CD4-positive, alpha-beta T cell (primary cell): ENCODE measurements at regions not wholly inside any gene's neighbourhood (a gene's known extent, or its start where the extent isn't known, plus 50 kb on each side); places are given as distances from the start of the nearest gene placed in this dataset.

ENCODE experiments used
- ATAC-seq: fragments of 200-7000 bp; cut with Tn5 transposase; one replicate; pipeline ENCODE4 v1.10.0; 2022; ENCODE audit warnings: mild to moderate bottlenecking; ENCODE audit not compliant: poor library complexity
- CTCF ChIA-PET: fragments of 350-600 bp; sonication (Branson Sonifier 250); formaldehyde crosslinking; loops from one replicate; lab custom pipeline; 2021; ENCODE audit warnings: antibody characterized with exemption, inconsistent platforms; lab: Charles Lee
- POLR2A ChIA-PET: fragments of 350-600 bp; sonication (Branson Sonifier 250); formaldehyde crosslinking; loops from one replicate; lab custom pipeline; 2021; ENCODE audit warnings: antibody characterized with exemption, inconsistent platforms; lab: Charles Lee
- DNase-seq, 14 experiments: peaks; one replicate each; pipeline ENCODE4 v3.0.0-alpha.2; 2013 to 2020; ENCODE audit warnings: mixed read lengths in 2 of 14
- H3K27ac ChIP-seq, 2 donors: one replicate each; pipeline versions ENCODE4 v1.5.1 to v1.7.0; 2013; ENCODE audit warnings: low read length in 2 of 2, low read depth in 1 of 2, mild to moderate bottlenecking in 1 of 2
- H3K27me3 ChIP-seq, 2 experiments: 1 replicate in 1 of 2; 2 replicates in 1 of 2; pipeline versions ENCODE4 v1.6.1 to v1.7.0; 2013; ENCODE audit warnings: low read length in 2 of 2, control low read depth in 1 of 2, mild to moderate bottlenecking in 1 of 2, moderate library complexity in 1 of 2; ENCODE audit not compliant: insufficient read depth in 2 of 2, control insufficient read depth in 1 of 2
- H3K36me3 ChIP-seq: one replicate; pipeline ENCODE4 v1.6.1; 2013; ENCODE audit warnings: low read length, control low read depth; ENCODE audit not compliant: insufficient read depth
- H3K4me1 ChIP-seq: one replicate; pipeline ENCODE4 v1.6.1; 2013; ENCODE audit warnings: low read length, control low read depth; ENCODE audit not compliant: insufficient read depth
- H3K4me3 ChIP-seq: one replicate; pipeline ENCODE4 v1.5.1; 2013; ENCODE audit warnings: mild to moderate bottlenecking, low read length, moderate library complexity
- H3K9me3 ChIP-seq, 2 experiments: 1 replicate in 1 of 2; 2 replicates in 1 of 2; pipeline versions ENCODE4 v1.6.1 to v1.7.0; 2013; ENCODE audit warnings: low read length in 2 of 2, mild to moderate bottlenecking in 2 of 2, control low read depth in 1 of 2, moderate library complexity in 1 of 2; ENCODE audit not compliant: control insufficient read depth in 1 of 2, insufficient read depth in 1 of 2
- H3K27ac Mint-ChIP-seq: one replicate; pipeline ENCODE4 v1.8.0; 2020; ENCODE audit warnings: mixed read lengths
- H3K27me3 Mint-ChIP-seq: one replicate; pipeline ENCODE4 v1.8.0; 2021; ENCODE audit warnings: mixed read lengths
- H3K36me3 Mint-ChIP-seq: one replicate; pipeline ENCODE4 v1.8.0; 2021; ENCODE audit warnings: low read depth, mixed read lengths
- H3K4me1 Mint-ChIP-seq: one replicate; pipeline ENCODE4 v1.8.0; 2021; ENCODE audit warnings: low read depth, mixed read lengths
- H3K4me3 Mint-ChIP-seq: one replicate; pipeline ENCODE4 v1.8.0; 2020; ENCODE audit warnings: mild to moderate bottlenecking, mixed read lengths
- H3K9me3 Mint-ChIP-seq: one replicate; pipeline ENCODE4 v1.8.0; 2020; ENCODE audit warnings: mixed read lengths
- CTCF ChIP-seq: fragments of 200-600 bp; IDR thresholded peaks from one replicate; pipeline ENCODE4 v1.8.0; 2022; ENCODE audit warnings: antibody characterized with exemption, mild to moderate bottlenecking
- intact Hi-C, 2 experiments: fragments of 100-400 bp; cut with DNase I in 1 of 2; cut with micrococcal nuclease in 1 of 2; formaldehyde crosslinking; loops; one replicate each; pipeline versions ENCODE4 v1.15.1 to v1.9.0; 2023 to 2025; cut with DNase I, micrococcal nuclease

GRCh38 chr6:24009319-24009718 is 116.7 kb upstream of the NRSN1 start:
- ATAC-seq (no peak), DNase-seq (no peak)
- Histone ChIP-seq H3K36me3 (no peaks in the 10 kb centered on the region), H3K27me3 (no peaks in the 10 kb centered on the region), H3K9me3 (no peaks in the 10 kb centered on the region), H3K4me1 (no peaks in the 10 kb centered on the region), H3K4me3 (no peak overlapping the region), H3K27ac (no peak overlapping the region)
- no peaks in the 10 kb centered on the region for H3K4me1 Mint-ChIP-seq
- H3K27me3 Mint-ChIP-seq, result no peaks in the 10 kb centered on the region
- H3K27ac Mint-ChIP-seq, result no peak overlapping the region
- POLR2A ChIA-PET, result interaction anchor here (0.6 kb wide), 1 partner anchor 19 kb away, joined by 3 read pairs; no protein-coding TSS in a partner anchor
- no peak overlapping the region for H3K4me3 Mint-ChIP-seq
- intact Hi-C loops, result no loop called here
- H3K36me3 Mint-ChIP-seq, result no peaks in the 10 kb centered on the region
- no peak for TF ChIP-seq CTCF
- H3K9me3 Mint-ChIP-seq, result peaks cover 5% of the 10 kb centered on the region
- CTCF ChIA-PET, result no interaction called here

DNA sequence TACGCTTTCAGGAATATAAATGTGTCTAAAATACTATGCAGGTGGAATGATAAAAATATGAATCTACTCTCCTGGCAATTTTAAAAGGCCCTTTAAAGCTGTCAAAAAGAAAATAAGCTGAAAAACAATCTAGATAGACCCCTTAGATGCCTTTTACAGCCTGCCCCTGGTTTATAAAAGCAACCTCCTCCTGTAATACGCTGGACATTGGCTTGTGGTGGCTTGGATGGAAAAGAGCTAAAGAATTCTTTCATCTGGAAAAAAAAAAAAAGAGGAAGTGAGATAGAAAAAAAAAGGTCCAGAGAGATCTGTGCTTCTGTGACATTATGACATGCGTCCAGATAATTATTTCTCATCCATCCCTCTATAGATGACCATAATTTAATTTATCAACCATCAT is 115.9 kb upstream of the NRSN1 start:
- CTCF ChIA-PET, result no interaction called here

DNA sequence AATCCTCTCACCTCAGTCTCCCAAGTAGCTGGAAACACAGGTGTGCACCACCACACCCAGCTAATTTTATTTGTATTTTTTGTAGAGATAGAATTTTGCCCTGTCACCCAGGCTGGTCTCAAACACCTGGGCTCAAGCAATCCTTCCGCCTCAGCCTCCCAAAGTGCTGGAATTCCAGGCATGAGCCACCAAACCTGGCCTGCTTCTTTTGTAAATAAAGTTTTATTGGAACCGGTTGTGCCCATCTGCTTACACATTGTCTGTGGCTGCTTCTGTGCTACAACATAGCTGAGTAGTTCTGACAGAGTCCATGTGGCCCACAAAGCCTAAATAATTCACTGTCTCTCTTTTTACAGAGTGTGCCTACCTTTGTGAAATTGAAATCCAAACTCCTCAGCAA is 109.7 kb upstream of the NRSN1 start:
- no peak for TF ChIP-seq CTCF
- H3K27me3 ChIP-seq, result no peaks in the 10 kb centered on the region
- no peak overlapping the region for H3K27ac ChIP-seq
- no peak overlapping the region for H3K27ac Mint-ChIP-seq
- no peaks in the 10 kb centered on the region for H3K4me1 Mint-ChIP-seq
- H3K36me3 Mint-ChIP-seq, result no peaks in the 10 kb centered on the region
- peaks cover 6% of the 10 kb centered on the region for H3K27me3 Mint-ChIP-seq
- DNase-seq, result no peak
- ATAC-seq, result no peak
- no peaks in the 10 kb centered on the region for H3K9me3 ChIP-seq
- H3K9me3 Mint-ChIP-seq, result peaks cover 9% of the 10 kb centered on the region
- no peak overlapping the region for H3K4me3 ChIP-seq
- H3K36me3 ChIP-seq, result no peaks in the 10 kb centered on the region
- ChIA-PET CTCF (no interaction called here), POLR2A (no interaction called here)
- intact Hi-C loops, result no loop called here
- H3K4me3 Mint-ChIP-seq, result no peak overlapping the region
- H3K4me1 ChIP-seq, result no peaks in the 10 kb centered on the region

More for the DNA sequence above, 115.9 kb upstream of the NRSN1 start:
- H3K27me3 ChIP-seq, result no peaks in the 10 kb centered on the region
- H3K4me3 ChIP-seq, result no peak overlapping the region
- H3K9me3 ChIP-seq, result no peaks in the 10 kb centered on the region
- H3K36me3 Mint-ChIP-seq, result no peaks in the 10 kb centered on the region
- peaks cover 5% of the 10 kb centered on the region for H3K9me3 Mint-ChIP-seq
- H3K27me3 Mint-ChIP-seq, result no peaks in the 10 kb centered on the region
- DNase-seq (no peak), ATAC-seq (no peak)
- no peak overlapping the region for H3K4me3 Mint-ChIP-seq
- no peaks in the 10 kb centered on the region for H3K4me1 Mint-ChIP-seq
- no peak overlapping the region for H3K27ac ChIP-seq
- POLR2A ChIA-PET, result no interaction called here
- TF ChIP-seq CTCF, result no peak
- no peaks in the 10 kb centered on the region for H3K36me3 ChIP-seq
- H3K27ac Mint-ChIP-seq, result no peak overlapping the region
- no peaks in the 10 kb centered on the region for H3K4me1 ChIP-seq
- intact Hi-C loops, result no loop called here
